Panc1 (cell line): ENCODE measurements at regions not wholly inside any gene's neighbourhood (a gene's known extent, or its start where the extent isn't known, plus 50 kb on each side); places are given as distances from the start of the nearest gene placed in this dataset.

Experiments
- ATAC-seq: fragments of 200-7000 bp; cut with Tn5 transposase; 2 replicates; pipeline ENCODE4 v1.9.1; 2020; ENCODE audit warnings: mild to moderate bottlenecking, moderate library complexity
- BruUV-seq: library from RNA; stranded (reverse); fragments of 400-500 nt; replicated peaks from 2 replicates; lab custom pipeline; 2021; lab: Mats Ljungman, UMichigan
- CTCF ChIA-PET: fragments of 300-600 bp; sonication (Branson Sonifier 250); formaldehyde crosslinking; loops from one replicate; lab custom pipeline; 2022; ENCODE audit warnings: antibody characterized with exemption; lab: Charles Lee
- POLR2A ChIA-PET: fragments of 300-600 bp; sonication (Branson Sonifier 250); formaldehyde crosslinking; loops from one replicate; lab custom pipeline; 2022; ENCODE audit warnings: antibody characterized with exemption; lab: Charles Lee
- DNase-seq: peaks from one replicate; pipeline ENCODE4 v3.0.0-alpha.2; 2010; ENCODE audit warnings: low read depth, low spot score
- H3K27ac ChIP-seq: 2 replicates; pipeline ENCODE4 v1.5.1; 2011; ENCODE audit warnings: mild to moderate bottlenecking, low read length, inconsistent platforms
- H3K27me3 ChIP-seq: fragments of 200-500 bp; sonication (Bioruptor generic); 2 replicates; pipeline ENCODE4 v1.6.0; 2014; ENCODE audit warnings: low read length, inconsistent platforms; ENCODE audit not compliant: control insufficient read depth, insufficient read depth
- H3K36me3 ChIP-seq: fragments of 200-500 bp; sonication (Bioruptor generic); 2 replicates; pipeline ENCODE4 v1.5.1; 2014; ENCODE audit warnings: inconsistent platforms, mild to moderate bottlenecking, low read length, moderate library complexity; ENCODE audit not compliant: control insufficient read depth, insufficient read depth
- H3K4me1 ChIP-seq: 2 replicates; pipeline ENCODE4 v1.5.1; 2011; ENCODE audit warnings: inconsistent platforms, mild to moderate bottlenecking, low read length, moderate library complexity; ENCODE audit not compliant: control insufficient read depth, insufficient read depth
- H3K4me3 ChIP-seq, 2 experiments: 2 replicates each; pipeline ENCODE4 v1.5.1; 2011 to 2012; ENCODE audit warnings: low read depth in 2 of 2, low read length in 2 of 2, mild to moderate bottlenecking in 2 of 2, inconsistent platforms in 1 of 2, moderate library complexity in 1 of 2
- H3K9me3 ChIP-seq: fragments of 200-500 bp; sonication (Bioruptor generic); 2 replicates; pipeline ENCODE4 v1.5.1; 2014; ENCODE audit warnings: low read depth, mild to moderate bottlenecking, inconsistent platforms, low read length, moderate library complexity; ENCODE audit not compliant: control insufficient read depth, insufficient read depth
- CTCF ChIP-seq: fragments of 450-650 bp; IDR thresholded peaks from 2 replicates; pipeline ENCODE4 v1.5.1; 2017; ENCODE audit warnings: mild to moderate bottlenecking
- POLR2AphosphoS5 ChIP-seq: IDR thresholded peaks from 2 replicates; pipeline ENCODE4 v1.6.1; 2012; ENCODE audit warnings: mild to moderate bottlenecking, low read depth, low read length, moderate library complexity
- SIN3A ChIP-seq: IDR thresholded peaks from 2 replicates; pipeline ENCODE4 v1.6.1; 2012; ENCODE audit warnings: low read depth, mild to moderate bottlenecking, low read length, moderate library complexity, borderline replicate concordance; ENCODE audit not compliant: insufficient read depth
- TCF7L2 ChIP-seq: IDR thresholded peaks from 2 replicates; pipeline ENCODE4 v1.6.1; 2011; ENCODE audit warnings: mild to moderate bottlenecking, low read depth, low read length, inconsistent platforms
- in situ Hi-C: cut with HindIII; loops from 2 replicates; pipeline ENCODE4 v1.10.0; 2016; ENCODE audit warnings: low sequenced_read_pairs, low pct_unique_long_range_greater_than_20kb
- intact Hi-C: fragments of 100-400 bp; cut with micrococcal nuclease; formaldehyde crosslinking; loops from one replicate; pipeline ENCODE4 v1.10.0; 2022; ENCODE audit not compliant: unreplicated experiment
- TF ChIP-seq, protein P1 (sequence below), 2 experiments: IDR thresholded peaks; 2 replicates each; pipeline ENCODE4 v1.6.1; 2011 to 2012; ENCODE audit warnings: low read depth in 2 of 2, control low read depth in 1 of 2, low read length in 1 of 2, mild to moderate bottlenecking in 1 of 2, moderate library complexity in 1 of 2; ENCODE audit not compliant: insufficient read depth in 1 of 2

DNA sequence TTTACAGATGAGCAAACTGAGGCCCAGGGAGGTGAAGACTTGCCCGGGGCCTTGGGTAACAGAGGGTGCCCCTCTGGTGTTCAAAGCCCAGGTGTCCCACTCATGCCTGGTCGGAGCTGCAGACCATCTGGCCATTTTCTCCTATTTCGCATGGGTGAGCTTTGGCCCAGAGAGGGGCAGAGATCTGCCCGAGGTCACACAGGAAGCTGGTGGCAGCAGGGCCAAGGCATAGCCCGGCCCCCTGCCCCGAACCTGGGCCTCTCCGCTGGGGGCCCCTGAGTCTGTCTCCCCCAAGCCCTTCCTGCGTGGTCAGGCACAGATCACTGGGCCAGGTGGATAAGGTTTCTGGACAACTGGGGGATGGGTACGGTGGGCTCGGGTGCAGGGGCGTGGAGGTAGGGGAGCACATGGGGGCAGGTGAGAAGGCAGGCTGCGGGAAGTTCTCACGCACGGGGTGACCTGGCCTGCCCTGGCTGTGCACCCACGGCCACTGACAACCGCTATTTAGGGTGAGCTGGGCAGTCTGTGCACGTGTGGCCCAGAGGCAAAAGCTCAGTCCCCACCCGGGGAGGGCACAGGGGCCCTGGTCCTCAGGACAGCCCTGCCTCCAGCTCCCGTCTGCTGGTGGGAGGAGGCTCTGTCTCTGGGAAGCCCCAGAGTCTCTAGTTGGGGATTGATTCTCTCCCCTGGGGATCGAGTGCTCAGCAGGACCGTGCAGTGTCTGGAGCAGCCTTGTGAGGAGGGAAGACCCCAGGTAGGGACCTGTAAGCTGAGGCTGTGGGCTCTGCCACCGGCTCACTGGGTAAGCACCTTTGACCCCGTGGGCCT is 68.6 kb downstream of the UNCX start:
- ChIA-PET CTCF (no interaction called here), POLR2A (no interaction called here)
- in situ Hi-C loops = no loop called here
- H3K27ac ChIP-seq = no peak overlapping the region
- no peaks in the 10 kb centered on the region for H3K9me3 ChIP-seq
- no peaks in the 10 kb centered on the region for H3K36me3 ChIP-seq
- no peak overlapping the region for H3K4me3 ChIP-seq
- no TSS peak for BruUV-seq
- DNase-seq (no peak), ATAC-seq (peak; percentile 40; the same call in 1 of the 2 replicates)
- peaks cover 17% of the 10 kb centered on the region for H3K4me1 ChIP-seq
- intact Hi-C loops = no loop called here
- no peaks in the 10 kb centered on the region for H3K27me3 ChIP-seq
- TF ChIP-seq CTCF (no peak), POLR2AphosphoS5 (no peak), TCF7L2 (no peak), SIN3A (no peak)
- TF ChIP-seq, protein P1, sequence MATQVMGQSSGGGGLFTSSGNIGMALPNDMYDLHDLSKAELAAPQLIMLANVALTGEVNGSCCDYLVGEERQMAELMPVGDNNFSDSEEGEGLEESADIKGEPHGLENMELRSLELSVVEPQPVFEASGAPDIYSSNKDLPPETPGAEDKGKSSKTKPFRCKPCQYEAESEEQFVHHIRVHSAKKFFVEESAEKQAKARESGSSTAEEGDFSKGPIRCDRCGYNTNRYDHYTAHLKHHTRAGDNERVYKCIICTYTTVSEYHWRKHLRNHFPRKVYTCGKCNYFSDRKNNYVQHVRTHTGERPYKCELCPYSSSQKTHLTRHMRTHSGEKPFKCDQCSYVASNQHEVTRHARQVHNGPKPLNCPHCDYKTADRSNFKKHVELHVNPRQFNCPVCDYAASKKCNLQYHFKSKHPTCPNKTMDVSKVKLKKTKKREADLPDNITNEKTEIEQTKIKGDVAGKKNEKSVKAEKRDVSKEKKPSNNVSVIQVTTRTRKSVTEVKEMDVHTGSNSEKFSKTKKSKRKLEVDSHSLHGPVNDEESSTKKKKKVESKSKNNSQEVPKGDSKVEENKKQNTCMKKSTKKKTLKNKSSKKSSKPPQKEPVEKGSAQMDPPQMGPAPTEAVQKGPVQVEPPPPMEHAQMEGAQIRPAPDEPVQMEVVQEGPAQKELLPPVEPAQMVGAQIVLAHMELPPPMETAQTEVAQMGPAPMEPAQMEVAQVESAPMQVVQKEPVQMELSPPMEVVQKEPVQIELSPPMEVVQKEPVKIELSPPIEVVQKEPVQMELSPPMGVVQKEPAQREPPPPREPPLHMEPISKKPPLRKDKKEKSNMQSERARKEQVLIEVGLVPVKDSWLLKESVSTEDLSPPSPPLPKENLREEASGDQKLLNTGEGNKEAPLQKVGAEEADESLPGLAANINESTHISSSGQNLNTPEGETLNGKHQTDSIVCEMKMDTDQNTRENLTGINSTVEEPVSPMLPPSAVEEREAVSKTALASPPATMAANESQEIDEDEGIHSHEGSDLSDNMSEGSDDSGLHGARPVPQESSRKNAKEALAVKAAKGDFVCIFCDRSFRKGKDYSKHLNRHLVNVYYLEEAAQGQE (IDR thresholded peaks at IDR 0.05; ENCODE audit: insufficient read depth in 1 of 2, low read depth in 2 of 2, low read length in 1 of 2) = no peak

GRCh38 chr7:1301882-1302251 is 69.2 kb downstream of the UNCX start:
- ATAC-seq (no peak), DNase-seq (no peak)
- intact Hi-C loops = no loop called here
- H3K27ac ChIP-seq = no peak overlapping the region
- in situ Hi-C loops = no loop called here
- H3K4me1 ChIP-seq = peaks cover 14% of the 10 kb centered on the region
- TF ChIP-seq CTCF = no peak
- TF ChIP-seq POLR2AphosphoS5 = no peak
- TF ChIP-seq, protein P1 (IDR thresholded peaks at IDR 0.05; ENCODE audit: insufficient read depth in 1 of 2, low read depth in 2 of 2, low read length in 1 of 2) = no peak
- no peak for TF ChIP-seq TCF7L2
- TF ChIP-seq SIN3A = no peak
- H3K27me3 ChIP-seq = no peaks in the 10 kb centered on the region
- CTCF ChIA-PET = no interaction called here
- H3K36me3 ChIP-seq = no peaks in the 10 kb centered on the region
- H3K4me3 ChIP-seq = no peak overlapping the region
- POLR2A ChIA-PET = no interaction called here
- no peaks in the 10 kb centered on the region for H3K9me3 ChIP-seq
- BruUV-seq = no TSS peak
